Naive thymus-derived CD4-positive, alpha-beta T cell (primary cell): ENCODE measurements at regions not wholly inside any gene's neighbourhood (a gene's known extent, or its start where the extent isn't known, plus 50 kb on each side); places are given as distances from the start of the nearest gene placed in this dataset.

Experiments used
- ATAC-seq: fragments of 150-1000 bp; cut with Tn5 transposase; 2 replicates; pipeline ENCODE4 v1.10.0; 2021; ENCODE audit warnings: mild to moderate bottlenecking, moderate library complexity
- CTCF ChIA-PET: fragments of 350-600 bp; sonication (Branson Sonifier 250); formaldehyde crosslinking; loops from one replicate; lab custom pipeline; 2021; ENCODE audit warnings: antibody characterized with exemption; lab: Charles Lee
- POLR2A ChIA-PET: fragments of 350-600 bp; sonication (Branson Sonifier 250); formaldehyde crosslinking; loops from one replicate; lab custom pipeline; 2021; ENCODE audit warnings: antibody characterized with exemption, inconsistent platforms; lab: Charles Lee
- DNase-seq, 9 donors: peaks; one replicate each; pipeline versions ENCODE4 v3.0.0 to v3.0.0-alpha.2; 2020 to 2022; ENCODE audit warnings: mixed read lengths in 1 of 9
- H3K27ac ChIP-seq: one replicate; pipeline ENCODE4 v1.7.0; 2013; ENCODE audit warnings: mild to moderate bottlenecking, low read depth, low read length, moderate library complexity
- H3K27me3 ChIP-seq, 2 donors: one replicate each; pipeline ENCODE4 v1.7.0; 2013; ENCODE audit warnings: low read length in 2 of 2, mild to moderate bottlenecking in 2 of 2, moderate library complexity in 2 of 2; ENCODE audit not compliant: control insufficient read depth in 2 of 2, insufficient read depth in 2 of 2
- H3K36me3 ChIP-seq, 3 experiments: 1 replicate in 2 of 3; 2 replicates in 1 of 3; pipeline ENCODE4 v1.7.0; 2013; ENCODE audit warnings: low read length in 3 of 3, mild to moderate bottlenecking in 3 of 3, moderate library complexity in 1 of 3; ENCODE audit not compliant: insufficient read depth in 3 of 3, control insufficient read depth in 2 of 3
- H3K4me1 ChIP-seq, 2 donors: one replicate each; pipeline ENCODE4 v1.7.0; 2013; ENCODE audit warnings: low read length in 2 of 2, mild to moderate bottlenecking in 2 of 2, moderate library complexity in 1 of 2; ENCODE audit not compliant: control insufficient read depth in 2 of 2, insufficient read depth in 2 of 2
- H3K4me3 ChIP-seq: 2 replicates; pipeline ENCODE4 v1.7.0; 2013; ENCODE audit warnings: mild to moderate bottlenecking, low read length
- H3K9me3 ChIP-seq, 3 experiments: 1 replicate in 2 of 3; 2 replicates in 1 of 3; pipeline ENCODE4 v1.7.0; 2013; ENCODE audit warnings: low read length in 3 of 3; ENCODE audit not compliant: control insufficient read depth in 2 of 3
- H3K27ac Mint-ChIP-seq, 9 donors: one replicate each; pipeline ENCODE4 v1.8.0; 2020 to 2022; ENCODE audit warnings: mixed read lengths in 9 of 9, mild to moderate bottlenecking in 8 of 9, moderate library complexity in 5 of 9, inconsistent platforms in 2 of 9
- H3K27me3 Mint-ChIP-seq, 5 donors: one replicate each; pipeline ENCODE4 v1.8.0; 2021 to 2022; ENCODE audit warnings: mixed read lengths in 5 of 5, mild to moderate bottlenecking in 1 of 5
- H3K36me3 Mint-ChIP-seq, 5 donors: one replicate each; pipeline ENCODE4 v1.8.0; 2020 to 2022; ENCODE audit warnings: mixed read lengths in 5 of 5, mild to moderate bottlenecking in 3 of 5, inconsistent platforms in 1 of 5
- H3K4me1 Mint-ChIP-seq, 7 donors: one replicate each; pipeline ENCODE4 v1.8.0; 2020 to 2022; ENCODE audit warnings: mixed read lengths in 7 of 7, mild to moderate bottlenecking in 3 of 7, inconsistent platforms in 1 of 7
- H3K4me3 Mint-ChIP-seq, 10 donors: one replicate each; pipeline ENCODE4 v1.8.0; 2020 to 2022; ENCODE audit warnings: mild to moderate bottlenecking in 10 of 10, mixed read lengths in 10 of 10, moderate library complexity in 6 of 10, inconsistent platforms in 2 of 10
- H3K9me3 Mint-ChIP-seq, 11 donors: one replicate each; pipeline ENCODE4 v1.8.0; 2020 to 2022; ENCODE audit warnings: mixed read lengths in 11 of 11, mild to moderate bottlenecking in 4 of 11, inconsistent platforms in 1 of 11, moderate library complexity in 1 of 11
- intact Hi-C, 2 donors: fragments of 100-400 bp; cut with micrococcal nuclease; formaldehyde crosslinking; loops; one replicate each; pipeline ENCODE4 v1.15.1; 2023

- Histone ChIP-seq H3K27ac (no peak overlapping the region), H3K4me3 (no peak overlapping the region), H3K36me3 (no peaks in the 10 kb centered on the region), H3K4me1 (no peaks in the 10 kb centered on the region), H3K27me3 (no peaks in the 10 kb centered on the region), H3K9me3 (no peaks in the 10 kb centered on the region)
- Mint-ChIP-seq H3K4me3 (no peak overlapping the region), H3K36me3 (no peaks in the 10 kb centered on the region), H3K27me3 (peaks cover 0 to 8% (median 0%) of the 10 kb centered on the region in 5 donors), H3K4me1 (no peaks in the 10 kb centered on the region), H3K27ac (no peak overlapping the region), H3K9me3 (peaks cover 0 to 15% (median 8%) of the 10 kb centered on the region in 11 donors)
- no peak for ATAC-seq
- intact Hi-C loops, result no loop called here
- no peak for DNase-seq
- CTCF ChIA-PET, result no interaction called here
- POLR2A ChIA-PET, result no interaction called here
Measured at GRCh38 chr1:163674236-163674635, 352.5 kb downstream of the NUF2 start.

- intact Hi-C loops, result no loop called here
Measured at GRCh38 chr1:163684785-163685184, 363.0 kb downstream of the NUF2 start.

GRCh38 chr1:163692266-163692665 lies 370.5 kb downstream of the NUF2 start:
- no peaks in the 10 kb centered on the region for H3K4me1 ChIP-seq
- H3K4me3 ChIP-seq, result no peak overlapping the region
- peaks cover 0 to 14% (median 4%) of the 10 kb centered on the region in 11 donors for H3K9me3 Mint-ChIP-seq
- no peaks in the 10 kb centered on the region for H3K27me3 Mint-ChIP-seq
- no peaks in the 10 kb centered on the region for H3K36me3 Mint-ChIP-seq
- H3K36me3 ChIP-seq, result no peaks in the 10 kb centered on the region
- ChIA-PET POLR2A (no interaction called here), CTCF (no interaction called here)
- no peaks in the 10 kb centered on the region for H3K9me3 ChIP-seq
- no peaks in the 10 kb centered on the region for H3K27me3 ChIP-seq
- H3K27ac ChIP-seq, result no peak overlapping the region
- no peak overlapping the region for H3K4me3 Mint-ChIP-seq
- DNase-seq (no peak), ATAC-seq (no peak)
- intact Hi-C loops, result no loop called here
- H3K4me1 Mint-ChIP-seq, result no peaks in the 10 kb centered on the region
- no peak overlapping the region for H3K27ac Mint-ChIP-seq

More at GRCh38 chr1:163684785-163685184, 363.0 kb downstream of the NUF2 start:
- no peaks in the 10 kb centered on the region for H3K4me1 ChIP-seq
- no peak overlapping the region for H3K4me3 ChIP-seq
- peaks cover 0 to 4% (median 0%) of the 10 kb centered on the region in 5 donors for H3K36me3 Mint-ChIP-seq
- no peaks in the 10 kb centered on the region for H3K27me3 Mint-ChIP-seq
- peaks cover 0 to 4% (median 0%) of the 10 kb centered on the region in 3 experiments for H3K9me3 ChIP-seq
- ATAC-seq, result no peak
- no peak for DNase-seq
- H3K27me3 ChIP-seq, result no peaks in the 10 kb centered on the region
- H3K36me3 ChIP-seq, result no peaks in the 10 kb centered on the region
- H3K27ac ChIP-seq, result no peak overlapping the region
- H3K9me3 Mint-ChIP-seq, result peaks cover 1 to 13% (median 7%) of the 10 kb centered on the region in 11 donors
- H3K4me3 Mint-ChIP-seq, result no peak overlapping the region
- no peak overlapping the region for H3K27ac Mint-ChIP-seq
- no peaks in the 10 kb centered on the region for H3K4me1 Mint-ChIP-seq
- POLR2A ChIA-PET, result no interaction called here
- CTCF ChIA-PET, result no interaction called here

- H3K4me1 ChIP-seq, result no peaks in the 10 kb centered on the region
- intact Hi-C loops, result no loop called here
- Mint-ChIP-seq H3K27ac (no peak overlapping the region), H3K27me3 (no peaks in the 10 kb centered on the region), H3K4me3 (no peak overlapping the region), H3K9me3 (peaks cover 0 to 10% (median 2%) of the 10 kb centered on the region in 11 donors), H3K36me3 (no peaks in the 10 kb centered on the region), H3K4me1 (no peaks in the 10 kb centered on the region)
- H3K27ac ChIP-seq, result no peak overlapping the region
- no peaks in the 10 kb centered on the region for H3K9me3 ChIP-seq
- no peaks in the 10 kb centered on the region for H3K27me3 ChIP-seq
- ATAC-seq (no peak), DNase-seq (no peak)
- no peaks in the 10 kb centered on the region for H3K36me3 ChIP-seq
- ChIA-PET POLR2A (no interaction called here), CTCF (no interaction called here)
- no peak overlapping the region for H3K4me3 ChIP-seq
Measured at GRCh38 chr1:163697137-163697536, 375.4 kb downstream of the NUF2 start.

- Mint-ChIP-seq H3K9me3 (peaks cover 0 to 5% (median 0%) of the 10 kb centered on the region in 11 donors), H3K27me3 (peaks cover 0 to 5% (median 0%) of the 10 kb centered on the region in 5 donors), H3K36me3 (no peaks in the 10 kb centered on the region), H3K4me1 (no peaks in the 10 kb centered on the region), H3K4me3 (no peak overlapping the region), H3K27ac (no peak overlapping the region)
- no peak for ATAC-seq
- ChIA-PET POLR2A (no interaction called here), CTCF (no interaction called here)
- no peak overlapping the region for H3K27ac ChIP-seq
- no peak for DNase-seq
- no peak overlapping the region for H3K4me3 ChIP-seq
- intact Hi-C loops, result no loop called here
- H3K27me3 ChIP-seq, result no peaks in the 10 kb centered on the region
- no peaks in the 10 kb centered on the region for H3K4me1 ChIP-seq
- H3K36me3 ChIP-seq, result no peaks in the 10 kb centered on the region
- no peaks in the 10 kb centered on the region for H3K9me3 ChIP-seq
Measured at GRCh38 chr1:163701783-163702374, 380.1 kb downstream of the NUF2 start.

- Histone ChIP-seq H3K4me1 (no peaks in the 10 kb centered on the region), H3K27me3 (no peaks in the 10 kb centered on the region), H3K27ac (no peak overlapping the region), H3K9me3 (no peaks in the 10 kb centered on the region), H3K36me3 (no peaks in the 10 kb centered on the region), H3K4me3 (no peak overlapping the region)
- ChIA-PET POLR2A (no interaction called here), CTCF (no interaction called here)
- Mint-ChIP-seq H3K9me3 (peaks cover 0 to 13% (median 2%) of the 10 kb centered on the region in 11 donors), H3K27ac (no peak overlapping the region), H3K4me1 (no peaks in the 10 kb centered on the region), H3K36me3 (no peaks in the 10 kb centered on the region), H3K4me3 (no peak overlapping the region), H3K27me3 (peaks cover 0 to 6% (median 0%) of the 10 kb centered on the region in 5 donors)
- intact Hi-C loops, result no loop called here
- DNase-seq, result no peak
- no peak for ATAC-seq
Measured at GRCh38 chr1:163703794-163704193, 382.0 kb downstream of the NUF2 start.

GRCh38 chr1:163706915-163707314 lies 385.2 kb downstream of the NUF2 start:
- Histone ChIP-seq H3K9me3 (no peaks in the 10 kb centered on the region), H3K36me3 (no peaks in the 10 kb centered on the region), H3K4me1 (no peaks in the 10 kb centered on the region), H3K4me3 (no peak overlapping the region), H3K27ac (no peak overlapping the region), H3K27me3 (no peaks in the 10 kb centered on the region)
- no peak overlapping the region for H3K27ac Mint-ChIP-seq
- H3K9me3 Mint-ChIP-seq, result peaks cover 0 to 20% (median 4%) of the 10 kb centered on the region in 11 donors
- no peak for DNase-seq
- ChIA-PET POLR2A (no interaction called here), CTCF (no interaction called here)
- no peaks in the 10 kb centered on the region for H3K36me3 Mint-ChIP-seq
- H3K4me1 Mint-ChIP-seq, result no peaks in the 10 kb centered on the region
- intact Hi-C loops, result no loop called here
- H3K27me3 Mint-ChIP-seq, result peaks cover 0 to 6% (median 0%) of the 10 kb centered on the region in 5 donors
- H3K4me3 Mint-ChIP-seq, result no peak overlapping the region
- no peak for ATAC-seq
